H1 (cell line): ENCODE measurements at regions not wholly inside any gene's neighbourhood (a gene's known extent, or its start where the extent isn't known, plus 50 kb on each side); places are given as distances from the start of the nearest gene placed in this dataset.

Source experiments
- CTCF ChIA-PET: fragments of 300-600 bp; sonication (Branson Sonifier 250); formaldehyde crosslinking; loops from one replicate; lab custom pipeline; 2021; ENCODE audit not compliant: partially characterized antibody; lab: Charles Lee
- POLR2A ChIA-PET: fragments of 300-600 bp; sonication (Branson Sonifier 250); formaldehyde crosslinking; loops from one replicate; lab custom pipeline; 2021; ENCODE audit warnings: inconsistent platforms; ENCODE audit not compliant: partially characterized antibody; lab: Charles Lee
- DNase-seq, 2 experiments: peaks; one replicate each; pipeline versions ENCODE4 v3.0.0 to v3.0.0-alpha.2; 2010 to 2022; ENCODE audit warnings: low spot score in 2 of 2, low read depth in 1 of 2, mixed read lengths in 1 of 2
- FAIRE-seq: peaks from 2 replicates; lab custom pipeline; 2011; peaks lifted over from hg19 to GRCh38; lab: Jason Lieb, UNC
- H2AFZ ChIP-seq: 2 replicates; pipeline ENCODE4 v1.8.1; 2012; ENCODE audit warnings: low read length, inconsistent platforms
- H2AK5ac ChIP-seq: 2 replicates; pipeline ENCODE4 v1.6.1; 2013; ENCODE audit warnings: low read depth, low read length
- H2BK120ac ChIP-seq: replicated peaks from 2 replicates; pipeline ENCODE3; 2013; ENCODE audit warnings: low read depth, low read length, inconsistent platforms
- H2BK12ac ChIP-seq: 2 replicates; pipeline ENCODE4 v1.6.1; 2013; ENCODE audit warnings: low read depth, low read length
- H2BK15ac ChIP-seq: 2 replicates; pipeline ENCODE4 v1.6.1; 2013; ENCODE audit warnings: low read length
- H2BK20ac ChIP-seq: 2 replicates; pipeline ENCODE4 v1.6.1; 2013; ENCODE audit warnings: low read length
- H2BK5ac ChIP-seq: 2 replicates; pipeline ENCODE4 v1.6.1; 2013; ENCODE audit warnings: low read depth, low read length
- H3K14ac ChIP-seq: 2 replicates; pipeline ENCODE4 v1.6.1; 2013; ENCODE audit warnings: inconsistent platforms; ENCODE audit not compliant: insufficient read length
- H3K18ac ChIP-seq: 2 replicates; pipeline ENCODE4 v1.6.1; 2013; ENCODE audit warnings: low read length; ENCODE audit errors: extremely low read depth
- H3K23ac ChIP-seq: 2 replicates; pipeline ENCODE4 v1.6.1; 2013; ENCODE audit warnings: inconsistent platforms; ENCODE audit not compliant: insufficient read length
- H3K23me2 ChIP-seq: 2 replicates; pipeline ENCODE4 v1.6.1; 2013; ENCODE audit warnings: low read depth, low read length
- H3K27ac ChIP-seq: 2 replicates; pipeline ENCODE4 v1.6.1; 2011; ENCODE audit warnings: low read depth, low read length, inconsistent platforms
- H3K27me3 ChIP-seq, 4 experiments: replicated peaks in 1 of 4; 1 replicate in 1 of 4; 2 replicates in 3 of 4; pipeline versions ENCODE4 v1.6.1 to v1.8.1; 2011 to 2013; ENCODE audit warnings: low read length in 3 of 4, mild to moderate bottlenecking in 3 of 4, inconsistent platforms in 2 of 4, mixed read lengths in 2 of 4, moderate library complexity in 1 of 4; ENCODE audit not compliant: control insufficient read depth in 3 of 4, insufficient read depth in 3 of 4; ENCODE audit errors: extremely low read depth in 1 of 4
- H3K36me3 ChIP-seq, 4 experiments: 2 replicates each; pipeline versions ENCODE4 v1.6.1 to v1.8.1; 2011 to 2013; ENCODE audit warnings: mild to moderate bottlenecking in 4 of 4, low read length in 3 of 4, moderate library complexity in 2 of 4, control low read depth in 1 of 4, inconsistent platforms in 1 of 4; ENCODE audit not compliant: insufficient read depth in 4 of 4, control insufficient read depth in 2 of 4
- H3K4ac ChIP-seq: replicated peaks from 2 replicates; pipeline ENCODE3; 2013; ENCODE audit warnings: low read length, low read depth, mixed read lengths, inconsistent platforms; ENCODE audit not compliant: insufficient read length
- H3K4me1 ChIP-seq, 4 experiments: replicated peaks in 1 of 4; 1 replicate in 1 of 4; 2 replicates in 3 of 4; pipeline versions ENCODE4 v1.6.1 to v1.8.1; 2011 to 2013; ENCODE audit warnings: low read length in 3 of 4, inconsistent platforms in 2 of 4, mixed read lengths in 1 of 4; ENCODE audit not compliant: insufficient read depth in 4 of 4, control insufficient read depth in 3 of 4
- H3K4me2 ChIP-seq, 2 experiments: 2 replicates each; pipeline versions ENCODE4 v1.6.1 to v1.8.1; 2011 to 2013; ENCODE audit warnings: low read depth in 2 of 2, low read length in 2 of 2, control low read depth in 1 of 2, inconsistent platforms in 1 of 2, mild to moderate bottlenecking in 1 of 2; ENCODE audit not compliant: insufficient read depth in 1 of 2
- H3K4me3 ChIP-seq, 4 experiments: fragments of 200-600, 300-600 bp in 1 of 4; sonication (generic), shearing (Covaris generic), sonication (Bioruptor Twin) in 1 of 4; 2 replicates each; pipeline versions ENCODE4 v1.5.1 to v1.8.1; 2011 to 2016; ENCODE audit warnings: low read length in 4 of 4, low read depth in 3 of 4, control low read depth in 2 of 4, inconsistent platforms in 2 of 4, mild to moderate bottlenecking in 2 of 4, mixed read lengths in 1 of 4, moderate library complexity in 1 of 4; ENCODE audit not compliant: insufficient read depth in 2 of 4; ENCODE audit errors: extremely low read depth in 1 of 4
- H3K56ac ChIP-seq: replicated peaks from 2 replicates; pipeline ENCODE3; 2013; ENCODE audit warnings: low read depth, mild to moderate bottlenecking, mixed read lengths, low read length, inconsistent platforms; ENCODE audit not compliant: insufficient read length
- H3K79me1 ChIP-seq: 2 replicates; pipeline ENCODE4 v1.6.1; 2013; ENCODE audit warnings: low read depth, low read length, control low read depth
- H3K79me2 ChIP-seq, 2 experiments: 2 replicates each; pipeline versions ENCODE4 v1.6.1 to v1.8.1; 2012 to 2013; ENCODE audit warnings: low read length in 2 of 2, mild to moderate bottlenecking in 2 of 2, inconsistent platforms in 1 of 2; ENCODE audit not compliant: insufficient read depth in 2 of 2, control insufficient read depth in 1 of 2
- H3K9ac ChIP-seq, 4 experiments: replicated peaks in 1 of 4; 1 replicate in 1 of 4; 2 replicates in 3 of 4; pipeline versions ENCODE4 v1.6.1 to v1.8.1; 2011 to 2013; ENCODE audit warnings: low read depth in 3 of 4, low read length in 3 of 4, control low read depth in 2 of 4, mild to moderate bottlenecking in 2 of 4, moderate library complexity in 2 of 4, inconsistent platforms in 1 of 4; ENCODE audit errors: extremely low read depth in 1 of 4
- H3K9me3 ChIP-seq, 2 experiments: 2 replicates each; pipeline versions ENCODE4 v1.6.1 to v1.8.1; 2012 to 2013; ENCODE audit warnings: mild to moderate bottlenecking in 2 of 2, moderate library complexity in 2 of 2, control low read depth in 1 of 2, inconsistent platforms in 1 of 2, low read depth in 1 of 2, low read length in 1 of 2, mixed read lengths in 1 of 2; ENCODE audit not compliant: insufficient read depth in 2 of 2
- H4K20me1 ChIP-seq, 2 experiments: replicated peaks in 1 of 2; 2 replicates each; pipeline versions ENCODE3 to v1.8.1; 2011 to 2013; ENCODE audit warnings: inconsistent platforms in 2 of 2, low read length in 2 of 2, mild to moderate bottlenecking in 1 of 2; ENCODE audit not compliant: insufficient read depth in 2 of 2, control insufficient read depth in 1 of 2
- H4K5ac ChIP-seq: 2 replicates; pipeline ENCODE4 v1.6.1; 2013; ENCODE audit warnings: low read length, low read depth, mixed read lengths, inconsistent platforms; ENCODE audit not compliant: insufficient read length
- H4K8ac ChIP-seq: 2 replicates; pipeline ENCODE4 v1.8.0; 2013; ENCODE audit warnings: mild to moderate bottlenecking, moderate library complexity, low read length, inconsistent platforms; ENCODE audit not compliant: insufficient read depth; ENCODE audit errors: extremely low read depth
- H4K91ac ChIP-seq: replicated peaks from 2 replicates; pipeline ENCODE3; 2013; ENCODE audit warnings: low read length, mixed read lengths, inconsistent platforms; ENCODE audit not compliant: insufficient read length
- BACH1 ChIP-seq: IDR thresholded peaks from 2 replicates; pipeline ENCODE4 v1.6.1; 2012; ENCODE audit warnings: low read length, improper control_type of control experiment
- CREB1 ChIP-seq: IDR thresholded peaks from 2 replicates; pipeline ENCODE4 v1.6.1; 2012; ENCODE audit warnings: inconsistent platforms
- JUN ChIP-seq: IDR thresholded peaks from 2 replicates; pipeline ENCODE4 v1.6.1; 2011; ENCODE audit warnings: low read depth, mild to moderate bottlenecking, improper control_type of control experiment, low read length
- NANOG ChIP-seq: IDR thresholded peaks from 2 replicates; pipeline ENCODE4 v1.6.1; 2011; ENCODE audit warnings: low read length, low read depth, mild to moderate bottlenecking, inconsistent platforms; ENCODE audit not compliant: insufficient read depth, poor library complexity, severe bottlenecking
- TBP ChIP-seq: IDR thresholded peaks from 2 replicates; pipeline ENCODE4 v1.6.1; 2011; ENCODE audit warnings: low read depth, low read length, improper control_type of control experiment
- USF2 ChIP-seq: IDR thresholded peaks from 2 replicates; pipeline ENCODE4 v1.6.1; 2011; ENCODE audit warnings: low read length, improper control_type of control experiment
- whole genome bisulfite sequencing, 2 experiments: shearing (Covaris generic) in 1 of 2; methylation state at CpG; one replicate each; pipeline versions ENCODE4 v1.1.6 to v1.1.7; 2013 to 2015; ENCODE audit warnings: low lambda C conversion rate in 2 of 2, mixed read lengths in 2 of 2, inconsistent platforms in 1 of 2, low coverage in 1 of 2, missing lambda C conversion rate in 1 of 2; ENCODE audit not compliant: insufficient replicate concordance in 2 of 2, insufficient coverage in 1 of 2, insufficient read length in 1 of 2; ENCODE audit errors: extremely low coverage in 1 of 2, missing lambda C conversion rate in 1 of 2; 5-methylcytosine and 5-hydroxymethylcytosine counted together
- TF ChIP-seq, protein P1 (sequence below): IDR thresholded peaks from 2 replicates; pipeline ENCODE4 v1.6.1; 2012; ENCODE audit warnings: inconsistent platforms

GRCh38 chr1:58063095-58063494, 483.4 kb downstream of the OMA1 start:
- Histone ChIP-seq H3K14ac (no peak overlapping the region), H4K8ac (no peak overlapping the region), H3K56ac (no peak overlapping the region), H3K4ac (no peak overlapping the region), H2BK12ac (no peak overlapping the region), H3K23ac (no peak overlapping the region), H3K9ac (no peak overlapping the region), H3K4me2 (no peak overlapping the region), H4K91ac (no peak overlapping the region), H3K4me1 (peaks cover 0 to 12% (median 4%) of the 10 kb centered on the region in 4 experiments; a peak in 3 of 7 replicates), H4K5ac (no peak overlapping the region), H3K27me3 (no peaks in the 10 kb centered on the region), H3K79me2 (no peaks in the 10 kb centered on the region), H2BK15ac (no peak overlapping the region), H3K23me2 (no peaks in the 10 kb centered on the region), H2AK5ac (no peak overlapping the region), H2BK5ac (no peak overlapping the region), H3K79me1 (0 out of 2 replicates have a peak, but pooled peaks cover 2% of the 10 kb centered on the region), H3K18ac (no peak overlapping the region), H2BK20ac (no peak overlapping the region), H3K9me3 (no peaks in the 10 kb centered on the region), H3K27ac (no peak overlapping the region), H4K20me1 (no peaks in the 10 kb centered on the region), H3K36me3 (no peaks in the 10 kb centered on the region), H3K4me3 (no peak overlapping the region), H2AFZ (no peak overlapping the region), H2BK120ac (no peak overlapping the region)
- POLR2A ChIA-PET: no interaction called here
- FAIRE-seq (no peak), DNase-seq (no peak)
- no peak for TF ChIP-seq NANOG
- TF ChIP-seq USF2: no peak
- no peak for TF ChIP-seq TBP
- no peak for TF ChIP-seq JUN
- TF ChIP-seq, protein P1, sequence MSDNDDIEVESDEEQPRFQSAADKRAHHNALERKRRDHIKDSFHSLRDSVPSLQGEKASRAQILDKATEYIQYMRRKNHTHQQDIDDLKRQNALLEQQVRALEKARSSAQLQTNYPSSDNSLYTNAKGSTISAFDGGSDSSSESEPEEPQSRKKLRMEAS: no peak
- no peak for TF ChIP-seq BACH1
- no peak for TF ChIP-seq CREB1
- WGBS, 2 experiments: 93% methylated on average over 4 of the region's 4 CpGs; no CpG with 5 or more reads in 1 of the 2 experiments
- CTCF ChIA-PET: interaction anchor here (0.7 to 2.5 kb wide), 7 partner anchors 17 to 101 kb away, joined by 3 to 6 read pairs (median 5); no protein-coding TSS in a partner anchor
